ENCODE measurements at regions not wholly inside any gene's neighbourhood (a gene's known extent, or its start where the extent isn't known, plus 50 kb on each side); places are given as distances from the start of the nearest gene placed in this dataset.

DNA sequence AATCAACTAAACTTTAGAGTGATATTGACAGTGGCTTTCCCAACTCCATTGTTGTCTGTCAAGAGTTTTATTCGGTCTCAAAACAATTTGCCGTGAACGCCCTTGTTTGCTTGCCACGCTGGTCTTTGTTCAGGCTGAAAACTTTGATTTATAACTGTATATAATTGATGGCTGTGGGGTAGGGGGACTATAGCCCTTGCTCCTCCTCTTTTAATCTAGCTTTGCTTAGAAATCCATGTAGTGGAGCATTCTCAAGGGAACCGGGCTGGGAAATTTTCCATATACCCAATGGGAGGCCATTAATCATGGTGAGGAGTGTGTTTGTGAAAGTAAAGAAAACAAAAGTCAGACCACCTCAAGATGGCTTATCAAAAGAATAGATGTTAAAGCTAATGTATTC is 339.8 kb upstream of the RARB start:
- Histone ChIP-seq H3K4me1 (no peaks in the 10 kb centered on the region), H3K27ac (no peak overlapping the region), H3K36me3 (no peaks in the 10 kb centered on the region), H3K9me3 (no peaks in the 10 kb centered on the region), H3K27me3 (no peaks in the 10 kb centered on the region), H3K4me3 (no peak overlapping the region)
- DNase-seq (ENCODE audit: low spot score in 2 of 2) = no peak
- TF ChIP-seq POLR2A (IDR thresholded peaks at IDR 0.05) (no peak), POLR2AphosphoS5 (IDR thresholded peaks at IDR 0.05) (no peak), EP300 (IDR thresholded peaks at IDR 0.05) (no peak)
- TF ChIP-seq, protein P1, sequence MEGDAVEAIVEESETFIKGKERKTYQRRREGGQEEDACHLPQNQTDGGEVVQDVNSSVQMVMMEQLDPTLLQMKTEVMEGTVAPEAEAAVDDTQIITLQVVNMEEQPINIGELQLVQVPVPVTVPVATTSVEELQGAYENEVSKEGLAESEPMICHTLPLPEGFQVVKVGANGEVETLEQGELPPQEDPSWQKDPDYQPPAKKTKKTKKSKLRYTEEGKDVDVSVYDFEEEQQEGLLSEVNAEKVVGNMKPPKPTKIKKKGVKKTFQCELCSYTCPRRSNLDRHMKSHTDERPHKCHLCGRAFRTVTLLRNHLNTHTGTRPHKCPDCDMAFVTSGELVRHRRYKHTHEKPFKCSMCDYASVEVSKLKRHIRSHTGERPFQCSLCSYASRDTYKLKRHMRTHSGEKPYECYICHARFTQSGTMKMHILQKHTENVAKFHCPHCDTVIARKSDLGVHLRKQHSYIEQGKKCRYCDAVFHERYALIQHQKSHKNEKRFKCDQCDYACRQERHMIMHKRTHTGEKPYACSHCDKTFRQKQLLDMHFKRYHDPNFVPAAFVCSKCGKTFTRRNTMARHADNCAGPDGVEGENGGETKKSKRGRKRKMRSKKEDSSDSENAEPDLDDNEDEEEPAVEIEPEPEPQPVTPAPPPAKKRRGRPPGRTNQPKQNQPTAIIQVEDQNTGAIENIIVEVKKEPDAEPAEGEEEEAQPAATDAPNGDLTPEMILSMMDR (IDR thresholded peaks at IDR 0.05) = no peak
- WGBS = 71% methylated on average over 5 of the region's 5 CpGs

DNA sequence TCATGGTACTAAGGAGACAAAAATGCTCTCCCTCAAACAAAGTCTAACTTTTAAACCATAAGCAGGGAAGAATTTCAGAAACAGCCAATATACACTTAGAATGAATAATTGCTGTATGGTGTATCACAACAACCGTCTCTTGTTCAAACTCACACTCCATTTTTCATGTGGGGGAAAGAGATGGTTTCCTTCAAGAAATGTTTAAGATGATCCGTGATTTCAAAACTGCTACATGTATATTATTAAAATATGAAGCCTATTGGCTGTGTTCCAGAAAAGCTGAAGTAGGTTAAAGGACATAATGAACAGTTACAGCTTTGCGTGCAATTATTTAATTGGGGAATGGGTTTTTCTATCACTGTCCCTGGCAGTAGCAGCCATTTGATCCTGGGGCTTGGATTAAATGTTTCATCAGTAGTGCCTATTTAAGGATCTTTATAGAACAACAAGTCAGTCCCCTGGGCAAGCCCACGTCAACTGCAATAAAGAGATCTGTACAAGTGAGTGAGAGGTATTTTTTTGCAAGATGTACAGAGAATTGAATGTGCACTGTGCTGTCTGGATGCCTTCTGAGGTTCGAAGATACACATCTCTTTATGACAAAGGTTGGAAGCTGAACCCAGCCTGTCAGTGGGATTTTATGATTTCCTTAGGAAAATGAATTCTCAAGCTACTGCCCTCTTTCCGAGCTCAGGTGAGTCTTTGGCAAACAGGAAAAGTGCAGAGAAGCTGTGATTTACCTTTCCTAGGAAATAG is 337.2 kb upstream of the RARB start:
- no peaks in the 10 kb centered on the region for H3K9me3 ChIP-seq
- H3K27me3 ChIP-seq = no peaks in the 10 kb centered on the region
- DNase-seq (ENCODE audit: low spot score in 2 of 2) = no peak
- H3K4me3 ChIP-seq = no peak overlapping the region
- no peak for TF ChIP-seq EP300 (IDR thresholded peaks at IDR 0.05)
- TF ChIP-seq POLR2A (IDR thresholded peaks at IDR 0.05) = no peak
- no peak for TF ChIP-seq POLR2AphosphoS5 (IDR thresholded peaks at IDR 0.05)
- TF ChIP-seq, protein P1 (IDR thresholded peaks at IDR 0.05) = no peak
- H3K4me1 ChIP-seq = no peaks in the 10 kb centered on the region
- no peak overlapping the region for H3K27ac ChIP-seq
- WGBS = 64% methylated on average over 6 of the region's 6 CpGs
- H3K36me3 ChIP-seq = no peaks in the 10 kb centered on the region

DNA sequence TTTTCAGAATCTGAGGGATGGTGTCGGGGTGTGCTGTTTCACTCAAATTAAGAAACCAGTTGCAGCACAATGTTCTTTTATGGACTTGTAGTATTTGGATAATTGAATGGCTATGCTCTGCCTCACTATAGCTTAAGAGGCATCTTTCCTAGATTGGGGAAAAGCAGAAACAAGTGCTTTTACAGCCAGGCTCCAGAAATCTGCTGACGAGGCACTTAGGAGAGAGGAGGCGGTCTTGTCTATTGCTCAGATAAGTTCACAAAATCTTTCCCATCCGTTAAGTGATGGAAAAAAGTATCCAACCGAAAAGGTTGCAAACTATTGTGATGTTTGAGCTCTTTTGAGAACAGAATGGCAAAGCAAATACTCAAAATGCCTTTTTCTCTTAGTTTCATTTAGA is 336.1 kb upstream of the RARB start:
- Histone ChIP-seq H3K4me1 (no peaks in the 10 kb centered on the region), H3K27ac (no peak overlapping the region), H3K9me3 (no peaks in the 10 kb centered on the region), H3K27me3 (no peaks in the 10 kb centered on the region), H3K36me3 (no peaks in the 10 kb centered on the region), H3K4me3 (no peak overlapping the region)
- TF ChIP-seq POLR2A (IDR thresholded peaks at IDR 0.05) (no peak), POLR2AphosphoS5 (IDR thresholded peaks at IDR 0.05) (no peak), EP300 (IDR thresholded peaks at IDR 0.05) (no peak)
- TF ChIP-seq, protein P1 (IDR thresholded peaks at IDR 0.05) = no peak
- 80% methylated on average over 5 of the region's 5 CpGs for WGBS
- DNase-seq (ENCODE audit: low spot score in 2 of 2) = no peak

DNA sequence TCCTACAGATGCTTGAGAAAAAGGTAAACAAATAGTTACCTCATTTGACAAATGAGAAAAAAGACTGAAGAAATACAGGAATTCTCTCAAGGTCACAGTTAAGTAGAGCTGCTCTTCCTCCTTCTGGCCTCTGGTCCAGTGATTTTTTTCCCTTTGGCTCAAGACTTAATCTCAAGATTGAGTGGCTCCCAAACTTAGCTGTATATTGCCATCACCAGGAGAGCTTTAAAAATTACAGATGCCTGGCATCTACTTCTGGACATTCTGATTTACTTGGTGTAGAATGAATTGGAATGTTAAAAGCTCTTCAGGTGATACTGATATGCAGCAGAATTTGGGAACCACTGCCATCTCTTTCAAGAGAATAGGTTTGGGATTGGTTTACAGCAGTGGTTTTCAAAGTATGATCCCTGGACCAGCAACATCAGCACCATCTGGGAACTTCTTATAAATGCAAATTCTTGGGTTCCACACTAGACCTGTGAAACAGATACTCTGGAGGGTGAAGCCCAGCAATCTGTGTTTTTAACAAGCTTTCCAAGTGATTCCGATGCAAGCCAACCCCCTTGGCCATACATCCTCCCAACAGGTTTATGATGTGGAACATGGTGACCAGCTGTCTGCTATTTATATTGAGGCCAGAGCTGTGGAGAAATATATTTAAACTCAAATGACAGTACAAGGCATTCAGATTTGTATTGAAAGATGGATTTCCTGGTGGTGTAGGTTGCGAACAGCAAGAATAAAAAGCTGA is 333.0 kb upstream of the RARB start:
- no peak for DNase-seq (ENCODE audit: low spot score in 2 of 2)

DNA sequence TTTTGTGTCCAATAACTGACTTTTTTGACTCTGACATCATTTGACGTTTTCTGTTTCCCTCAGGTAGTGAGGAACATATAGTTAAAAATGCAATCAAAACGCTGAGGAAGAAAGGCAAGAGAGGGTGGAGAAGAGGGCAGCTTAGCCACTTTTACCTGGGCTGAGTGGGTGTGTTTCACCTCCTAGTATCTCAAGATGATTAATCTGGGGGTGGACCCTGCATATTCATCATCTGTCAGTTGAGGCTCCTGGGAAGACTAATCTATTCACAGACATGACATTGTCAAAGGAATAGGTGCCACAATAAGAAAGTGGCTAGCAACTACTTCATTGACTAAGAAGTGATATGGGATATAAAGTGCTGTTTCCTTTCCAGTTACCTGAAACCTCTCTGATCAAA is 331.5 kb upstream of the RARB start:
- H3K4me3 ChIP-seq = no peak overlapping the region
- 69% methylated on average over 2 of the region's 2 CpGs for WGBS
- no peak for DNase-seq (ENCODE audit: low spot score in 2 of 2)

More for the DNA sequence above, 333.0 kb upstream of the RARB start:
- Histone ChIP-seq H3K27ac (no peak overlapping the region), H3K4me3 (no peak overlapping the region), H3K36me3 (no peaks in the 10 kb centered on the region), H3K4me1 (no peaks in the 10 kb centered on the region), H3K27me3 (no peaks in the 10 kb centered on the region), H3K9me3 (no peaks in the 10 kb centered on the region)
- 77% methylated on average over 2 of the region's 2 CpGs for WGBS
- TF ChIP-seq POLR2AphosphoS5 (IDR thresholded peaks at IDR 0.05) = no peak
- TF ChIP-seq POLR2A (IDR thresholded peaks at IDR 0.05) = no peak
- TF ChIP-seq EP300 (IDR thresholded peaks at IDR 0.05) = no peak

More for the DNA sequence above, 331.5 kb upstream of the RARB start:
- no peak overlapping the region for H3K27ac ChIP-seq
- no peak for TF ChIP-seq POLR2A (IDR thresholded peaks at IDR 0.05)
- no peak for TF ChIP-seq POLR2AphosphoS5 (IDR thresholded peaks at IDR 0.05)
- TF ChIP-seq EP300 (IDR thresholded peaks at IDR 0.05) = no peak
- TF ChIP-seq, protein P1 (IDR thresholded peaks at IDR 0.05) = no peak
- H3K9me3 ChIP-seq = no peaks in the 10 kb centered on the region
- H3K27me3 ChIP-seq = no peaks in the 10 kb centered on the region
- H3K4me1 ChIP-seq = no peaks in the 10 kb centered on the region
- no peaks in the 10 kb centered on the region for H3K36me3 ChIP-seq

All from suprapubic skin (tissue), 4 donors.